GM18498 (cell line): ENCODE measurements at regions not wholly inside any gene's neighbourhood (a gene's known extent, or its start where the extent isn't known, plus 50 kb on each side); places are given as distances from the start of the nearest gene placed in this dataset.

Experiments used
- ATAC-seq: cut with Tn5 transposase; IDR thresholded peaks from one replicate; pipeline ENCODE4 v1.9.1; 2021; ENCODE audit warnings: mild to moderate bottlenecking, moderate library complexity; ENCODE audit not compliant: unreplicated experiment

DNA sequence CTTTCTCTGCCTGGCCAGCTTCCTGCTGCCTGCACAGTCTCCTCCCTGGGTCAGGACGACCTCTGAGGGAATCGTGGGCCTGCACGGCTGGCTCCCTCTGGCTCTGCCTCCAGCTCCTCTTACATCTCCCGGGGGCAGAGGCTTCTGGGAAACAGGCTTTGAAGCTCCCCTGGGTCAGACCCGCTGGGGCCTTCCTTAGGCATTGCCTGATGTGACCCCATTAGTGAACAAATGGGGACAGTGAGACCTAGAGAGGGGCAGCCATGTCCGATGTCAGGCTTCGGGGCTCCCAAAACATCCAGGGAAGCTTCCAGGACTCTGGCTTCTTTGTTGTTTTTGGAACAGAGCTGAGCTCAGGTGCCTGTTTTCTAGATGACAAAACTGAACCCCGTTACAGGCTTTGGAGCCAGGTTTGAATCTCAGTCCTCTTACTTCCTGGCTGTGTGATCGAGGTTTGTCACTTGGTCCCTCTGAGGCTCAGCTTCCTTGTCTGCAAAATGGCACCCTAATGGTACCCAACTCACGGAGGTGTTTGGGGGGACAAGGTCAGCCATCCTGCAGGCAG, 94.3 kb downstream of the CEBPB start:
- no peak for ATAC-seq

- ATAC-seq = no peak
Observed at GRCh38 chr20:50285376-50286173, 94.9 kb downstream of the CEBPB start.

GRCh38 chr20:50286174-50286511, 95.5 kb downstream of the CEBPB start:
- ATAC-seq = no peak

DNA sequence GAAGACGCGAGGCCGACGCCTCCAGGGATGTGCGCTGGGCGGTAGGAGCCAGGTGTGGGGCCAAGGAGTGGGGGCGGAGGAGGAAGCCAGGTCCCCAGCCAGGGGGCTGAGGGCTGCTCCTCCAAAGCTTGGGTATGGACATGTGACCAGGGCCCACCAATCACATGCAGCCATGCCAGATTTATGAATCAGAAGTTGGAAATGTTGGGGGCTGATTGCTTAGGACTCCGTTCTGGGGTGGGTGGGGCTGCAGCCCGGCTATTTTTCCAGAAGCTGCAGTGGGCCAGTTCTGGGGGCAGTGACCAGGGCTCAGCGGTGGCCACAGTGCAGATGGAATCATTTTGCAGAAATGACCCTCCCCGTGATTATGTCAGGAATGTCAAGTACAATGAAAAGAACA, 96.0 kb downstream of the CEBPB start:
- ATAC-seq = no peak

- no peak for ATAC-seq
Observed at GRCh38 chr20:50287512-50287911, 96.9 kb downstream of the CEBPB start.

DNA sequence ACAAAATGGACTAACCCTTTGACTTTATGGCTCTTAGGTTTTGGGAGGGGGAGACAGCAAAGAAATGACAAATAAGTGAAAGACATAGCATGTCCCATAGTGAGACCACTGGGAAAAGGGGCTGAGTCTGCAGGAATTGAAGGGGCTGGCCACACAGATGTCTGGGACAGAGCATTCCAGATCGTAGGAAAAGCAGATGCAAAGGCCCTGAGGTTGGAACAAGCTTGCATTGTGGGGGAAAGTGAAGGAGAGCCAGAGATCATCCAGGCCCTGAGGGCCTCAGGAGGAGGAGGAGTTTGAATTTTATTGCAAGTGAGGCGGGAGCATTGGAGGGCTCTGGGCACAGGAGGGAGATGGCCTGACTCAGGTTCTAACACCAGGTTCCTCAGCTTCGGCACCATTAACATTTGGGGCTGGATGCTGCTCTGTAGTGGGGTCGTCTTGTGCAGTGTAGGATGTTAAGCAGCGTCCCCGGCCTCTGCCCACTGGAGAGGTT, 97.5 kb downstream of the CEBPB start:
- no peak for ATAC-seq

- no peak for ATAC-seq
Observed at GRCh38 chr20:50289581-50289980, 99.0 kb downstream of the CEBPB start.

- ATAC-seq = no peak
Observed at GRCh38 chr20:50290112-50290511, 99.5 kb downstream of the CEBPB start.

DNA sequence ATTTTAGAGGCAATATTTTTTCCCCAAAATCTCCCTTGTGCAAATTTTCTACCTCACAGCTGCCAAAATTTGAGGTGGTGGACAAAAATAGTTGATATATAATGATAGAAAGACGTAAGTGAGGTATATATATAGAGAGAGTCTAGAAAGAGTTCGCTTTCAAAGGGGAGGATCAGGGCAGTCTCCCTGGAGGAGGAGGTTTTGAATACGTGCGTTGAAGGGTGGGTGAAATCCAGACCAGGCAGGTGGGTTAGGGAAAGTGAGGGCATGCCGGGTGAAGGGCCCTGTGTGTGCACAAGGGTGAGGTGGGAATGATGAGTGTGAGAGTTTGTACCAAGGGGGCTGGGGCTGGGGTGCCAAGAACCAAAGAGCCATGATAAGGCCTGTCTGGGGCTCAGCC, 100.2 kb downstream of the CEBPB start:
- ATAC-seq = no peak

DNA sequence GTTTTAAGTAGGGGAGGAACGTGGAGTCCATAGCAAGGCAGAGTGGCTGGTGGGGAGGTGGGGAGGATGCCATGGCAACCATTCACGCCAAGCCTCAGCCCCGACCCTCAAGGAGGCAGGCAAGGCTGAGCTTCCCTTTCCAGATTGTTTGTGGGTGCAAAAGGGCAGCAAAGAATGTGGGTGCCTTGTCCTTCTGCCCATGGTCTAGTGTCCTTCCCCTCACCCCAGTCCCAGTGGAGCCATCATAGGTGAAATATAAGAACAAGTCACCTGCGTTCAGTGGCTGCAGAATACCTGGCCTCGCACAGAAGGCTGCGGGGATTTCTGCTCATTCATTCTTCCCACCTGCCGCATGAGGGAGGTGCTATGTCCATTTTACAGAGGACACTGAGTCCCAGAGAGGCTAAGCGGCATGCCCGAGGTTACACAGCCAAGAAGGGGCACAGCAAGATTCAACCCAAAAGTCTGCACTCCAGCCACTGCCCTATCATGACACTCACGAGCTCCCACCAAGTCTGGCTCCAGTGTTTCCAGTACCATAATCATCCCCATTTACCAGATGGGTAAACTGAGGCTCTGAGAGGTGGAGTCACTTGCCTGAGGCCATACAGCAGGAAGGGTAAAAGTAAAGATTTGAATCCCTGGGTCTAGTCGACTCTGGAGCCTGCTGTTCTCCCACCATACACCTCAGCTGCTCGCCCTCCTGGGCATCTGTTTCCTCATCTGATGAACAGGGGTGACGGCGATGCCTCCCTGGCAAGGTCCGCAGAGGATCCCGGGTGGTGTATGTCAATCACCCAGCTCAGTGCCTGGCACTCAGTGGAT, 100.8 kb downstream of the CEBPB start:
- no peak for ATAC-seq

GRCh38 chr20:50292079-50292590, 101.5 kb downstream of the CEBPB start:
- ATAC-seq = no peak

GRCh38 chr20:50292591-50293283, 102.1 kb downstream of the CEBPB start:
- ATAC-seq = no peak

- no peak for ATAC-seq
Observed at GRCh38 chr20:50293284-50294139, 102.9 kb downstream of the CEBPB start.

- no peak for ATAC-seq
Observed at GRCh38 chr20:50294164-50295088, 103.8 kb downstream of the CEBPB start.

GRCh38 chr20:50295345-50295744, 104.7 kb downstream of the CEBPB start:
- ATAC-seq = no peak

GRCh38 chr20:50295762-50296449, 105.3 kb downstream of the CEBPB start:
- no peak for ATAC-seq

DNA sequence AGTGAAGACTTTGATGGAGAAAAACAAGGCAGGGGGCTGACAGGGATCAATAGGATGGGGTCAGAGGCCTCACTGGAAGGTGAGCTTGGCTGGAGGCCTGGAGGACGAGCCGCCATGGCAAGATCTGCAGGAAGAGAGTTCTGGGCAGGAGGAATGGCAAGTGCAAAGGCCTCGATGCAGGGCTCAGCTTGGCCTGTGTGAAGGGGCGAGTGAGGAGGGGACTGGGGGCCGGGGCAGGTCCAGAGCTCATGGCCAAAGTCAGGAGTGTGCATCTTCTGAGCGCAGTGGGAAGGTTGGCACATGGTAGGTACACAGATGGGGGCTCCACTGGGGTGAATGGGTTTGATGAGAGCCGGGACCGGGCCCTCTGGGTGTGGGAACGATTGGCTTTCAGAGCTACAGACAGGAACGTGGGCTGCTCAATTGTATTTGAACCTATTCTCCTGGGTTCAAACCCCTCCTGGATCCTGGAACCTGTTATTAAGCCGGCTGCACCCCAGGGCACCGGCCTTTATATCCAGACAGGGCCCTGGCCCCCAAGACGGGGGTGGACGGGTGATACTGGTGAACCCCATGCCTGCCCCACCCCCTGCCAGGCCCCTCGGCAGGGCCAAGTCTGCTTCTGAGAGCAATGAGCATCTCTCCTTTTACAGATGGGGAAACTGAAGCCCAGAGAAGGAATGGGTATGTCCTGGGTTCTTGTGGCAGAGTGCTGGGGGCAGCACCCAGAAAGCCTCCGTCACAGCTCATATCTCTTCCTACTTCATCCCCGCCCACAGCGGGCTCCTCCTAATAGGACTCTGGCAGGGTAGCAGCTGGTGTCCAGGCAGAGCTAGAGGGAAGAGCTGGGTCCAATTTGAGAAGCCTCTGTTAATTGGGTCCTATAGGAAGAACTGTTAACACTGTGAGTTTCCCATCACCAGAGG, 106.1 kb downstream of the CEBPB start:
- ATAC-seq = no peak
